OCI-LY7 (cell line): ENCODE measurements at regions not wholly inside any gene's neighbourhood (a gene's known extent, or its start where the extent isn't known, plus 50 kb on each side); places are given as distances from the start of the nearest gene placed in this dataset.
A peak's percentile ranks its signal among the peaks of the same experiment; 100 is the strongest.
"Not testable (repeated sequence)": the region's sequence is repeated elsewhere in the genome, so short reads cannot be mapped to it uniquely, and the experiment has no call there.

Experiments
- BruUV-seq: library from RNA; stranded (reverse); fragments of 400-500 nt; replicated peaks from 2 replicates; lab custom pipeline; 2021; lab: Mats Ljungman, UMichigan
- CTCF ChIA-PET: fragments of 300-600 bp; sonication (Branson Sonifier 250); formaldehyde crosslinking; loops from one replicate; lab custom pipeline; 2022; ENCODE audit warnings: antibody characterized with exemption; ENCODE audit not compliant: unreplicated experiment; lab: Charles Lee
- POLR2A ChIA-PET: fragments of 300-600 bp; sonication (Branson Sonifier 250); formaldehyde crosslinking; loops from one replicate; lab custom pipeline; 2022; ENCODE audit warnings: antibody characterized with exemption; lab: Charles Lee
- DNase-seq: peaks from one replicate; pipeline ENCODE4 v3.0.0-alpha.2; 2015; ENCODE audit warnings: low spot score
- H2AFZ ChIP-seq: fragments of 200-600 bp; sonication (generic), shearing (Covaris generic); 2 replicates; pipeline ENCODE4 v1.6.1; 2014; ENCODE audit warnings: mild to moderate bottlenecking, antibody characterized with exemption, low read length, moderate library complexity
- H3K27ac ChIP-seq: fragments of 200-600 bp; sonication (generic); 2 replicates; pipeline ENCODE4 v1.5.1; 2014; ENCODE audit warnings: mixed run types, low read depth, mild to moderate bottlenecking, moderate library complexity, low read length, inconsistent platforms; ENCODE audit not compliant: poor library complexity, severe bottlenecking
- H3K36me3 ChIP-seq: fragments of 200-600 bp; sonication (generic); 2 replicates; pipeline ENCODE4 v1.6.1; 2014; ENCODE audit warnings: mild to moderate bottlenecking, antibody characterized with exemption, low read length, moderate library complexity, mixed read lengths; ENCODE audit not compliant: insufficient read depth
- H3K4me1 ChIP-seq: fragments of 200-600 bp; sonication (generic); 2 replicates; pipeline ENCODE4 v1.5.1; 2014; ENCODE audit warnings: mild to moderate bottlenecking, low read length; ENCODE audit not compliant: insufficient read depth, poor library complexity, severe bottlenecking
- H3K4me2 ChIP-seq: fragments of 200-600 bp; sonication (generic); 2 replicates; pipeline ENCODE4 v1.6.1; 2014; ENCODE audit warnings: mild to moderate bottlenecking, low read length
- H3K4me3 ChIP-seq: fragments of 200-600 bp; sonication (generic); 2 replicates; pipeline ENCODE4 v1.5.1; 2014; ENCODE audit warnings: mild to moderate bottlenecking, low read depth, low read length; ENCODE audit not compliant: poor library complexity, severe bottlenecking
- H3K79me2 ChIP-seq: fragments of 200-600 bp; sonication (generic); 2 replicates; pipeline ENCODE4 v1.6.1; 2016; ENCODE audit warnings: low read depth, mild to moderate bottlenecking, low read length, moderate library complexity, mixed read lengths; ENCODE audit not compliant: insufficient read depth
- H3K9me2 ChIP-seq: fragments of 200-600 bp; sonication (generic); 2 replicates; pipeline ENCODE4 v1.6.1; 2016; ENCODE audit warnings: mild to moderate bottlenecking, low read length, mixed read lengths; ENCODE audit not compliant: insufficient read depth
- H3K9me3 ChIP-seq: fragments of 200-600 bp; sonication (generic); 2 replicates; pipeline ENCODE4 v1.6.1; 2014; ENCODE audit warnings: mild to moderate bottlenecking, mixed run types, low read length, mixed read lengths
- H4K20me1 ChIP-seq: fragments of 200-600 bp; sonication (generic); 2 replicates; pipeline ENCODE4 v1.6.1; 2014; ENCODE audit warnings: mild to moderate bottlenecking, antibody characterized with exemption, low read length, moderate library complexity, mixed read lengths; ENCODE audit not compliant: insufficient read depth
- CTCF ChIP-seq: fragments of 200-600 bp; sonication (generic); conservative IDR thresholded peaks from 2 replicates; pipeline ENCODE4 v1.5.1; 2014; ENCODE audit warnings: mild to moderate bottlenecking, antibody characterized with exemption, low read length, moderate library complexity, mixed read lengths
- EZH2phosphoT487 ChIP-seq: fragments of 200-600 bp; sonication (generic); IDR thresholded peaks from 2 replicates; pipeline ENCODE4 v1.6.1; 2018; ENCODE audit warnings: low read depth, borderline replicate concordance, mild to moderate bottlenecking, mixed run types, antibody characterized with exemption, low read length, moderate library complexity, mixed read lengths
- intact Hi-C: fragments of 100-400 bp; cut with micrococcal nuclease; formaldehyde crosslinking; loops from one replicate; pipeline ENCODE4 v1.10.0; 2022; ENCODE audit not compliant: unreplicated experiment

- Histone ChIP-seq H3K27ac (no peak overlapping the region), H3K9me2 (no peaks in the 10 kb centered on the region), H3K4me3 (no peak overlapping the region), H3K4me2 (no peak overlapping the region), H3K4me1 (no peaks in the 10 kb centered on the region), H3K36me3 (no peaks in the 10 kb centered on the region), H2AFZ (no peak overlapping the region), H3K9me3 (no peaks in the 10 kb centered on the region), H3K79me2 (no peaks in the 10 kb centered on the region), H4K20me1 (no peaks in the 10 kb centered on the region)
- POLR2A ChIA-PET, result interaction anchor here (0.6 kb wide), 1 partner anchor 8 kb away, joined by 4 read pairs; no protein-coding TSS in a partner anchor
- DNase-seq, result no peak
- CTCF ChIA-PET, result no interaction called here
- no TSS peak for BruUV-seq
- intact Hi-C loops, result no loop called here
- TF ChIP-seq CTCF (no peak), EZH2phosphoT487 (no peak)
Observed at GRCh38 chr15:88995449-88995848, 82.3 kb upstream of the MFGE8 start.

GRCh38 chr15:88997531-88997930, 84.4 kb upstream of the MFGE8 start:
- no TSS peak for BruUV-seq
- no peak for DNase-seq
- intact Hi-C loops, result no loop called here
- no peaks in the 10 kb centered on the region for H3K36me3 ChIP-seq
- ChIA-PET CTCF (no interaction called here), POLR2A (interaction anchor here (0.6 kb wide), 1 partner anchor 75 kb away, joined by 4 read pairs; no protein-coding TSS in a partner anchor)
- H4K20me1 ChIP-seq, result no peaks in the 10 kb centered on the region
- H2AFZ ChIP-seq, result no peak overlapping the region
- no peak overlapping the region for H3K27ac ChIP-seq
- H3K4me3 ChIP-seq, result no peak overlapping the region
- no peaks in the 10 kb centered on the region for H3K79me2 ChIP-seq
- H3K9me3 ChIP-seq, result no peaks in the 10 kb centered on the region
- no peak overlapping the region for H3K4me2 ChIP-seq
- H3K9me2 ChIP-seq, result no peaks in the 10 kb centered on the region
- TF ChIP-seq CTCF (no peak), EZH2phosphoT487 (no peak)
- no peaks in the 10 kb centered on the region for H3K4me1 ChIP-seq

GRCh38 chr15:88998980-88999713, 86.0 kb upstream of the MFGE8 start:
- H3K27ac ChIP-seq, result no peak overlapping the region
- H4K20me1 ChIP-seq, result no peaks in the 10 kb centered on the region
- BruUV-seq, result no TSS peak
- CTCF ChIA-PET, result interaction anchor here (0.6 kb wide), 1 partner anchor 17 kb away, joined by 3 read pairs; no protein-coding TSS in a partner anchor
- H3K4me3 ChIP-seq, result no peak overlapping the region
- no peaks in the 10 kb centered on the region for H3K36me3 ChIP-seq
- no peak overlapping the region for H2AFZ ChIP-seq
- POLR2A ChIA-PET, result interaction anchor here (0.8 to 1.3 kb wide), 2 partner anchors 10 to 13 kb away, joined by 3 to 4 read pairs; no protein-coding TSS in a partner anchor
- no peaks in the 10 kb centered on the region for H3K79me2 ChIP-seq
- no peaks in the 10 kb centered on the region for H3K4me1 ChIP-seq
- intact Hi-C loops, result no loop called here
- peak; percentile 5 for DNase-seq
- no peak overlapping the region for H3K4me2 ChIP-seq
- H3K9me3 ChIP-seq, result no peaks in the 10 kb centered on the region
- TF ChIP-seq EZH2phosphoT487 (no peak), CTCF (no peak)
- H3K9me2 ChIP-seq, result no peaks in the 10 kb centered on the region

- H3K4me1 ChIP-seq, H3K4me2 ChIP-seq, BruUV-seq: not testable (repeated sequence)
Observed at GRCh38 chr15:89001708-89002275, 86.5 kb upstream of the ABHD2 start.

More at GRCh38 chr15:89001708-89002275, 86.5 kb upstream of the ABHD2 start:
- DNase-seq, H3K27ac ChIP-seq, CTCF ChIA-PET, H4K20me1 ChIP-seq, H3K4me3 ChIP-seq, H2AFZ ChIP-seq, H3K9me3 ChIP-seq, H3K79me2 ChIP-seq, H3K9me2 ChIP-seq, H3K36me3 ChIP-seq: not testable (repeated sequence)
- POLR2A ChIA-PET, result interaction anchor here (0.8 kb wide), 1 partner anchor 93 kb away, joined by 3 read pairs; no protein-coding TSS in a partner anchor
- intact Hi-C loops, result loop anchor here (2.0 kb wide), 1 partner anchor 19 kb away; no protein-coding TSS in a partner anchor
